HEK293T (cell line): ENCODE measurements at regions not wholly inside any gene's neighbourhood (a gene's known extent, or its start where the extent isn't known, plus 50 kb on each side); places are given as distances from the start of the nearest gene placed in this dataset.

Experiments
- ARNT ChIP-seq: fragments of 450-650 bp; IDR thresholded peaks from 2 replicates; pipeline ENCODE4 v1.6.1; 2017; ENCODE audit warnings: mild to moderate bottlenecking
- BHLHE40 ChIP-seq: fragments of 450-650 bp; IDR thresholded peaks from 2 replicates; pipeline ENCODE4 v1.6.1; 2016; ENCODE audit warnings: mild to moderate bottlenecking, moderate library complexity, borderline replicate concordance
- CTBP1 ChIP-seq: fragments of 450-650 bp; IDR thresholded peaks from 2 replicates; pipeline ENCODE4 v1.6.1; 2016; ENCODE audit warnings: borderline replicate concordance
- ELF4 ChIP-seq: fragments of 450-650 bp; IDR thresholded peaks from 2 replicates; pipeline ENCODE4 v1.6.1; 2017; ENCODE audit warnings: antibody characterized with exemption
- FOXA1 ChIP-seq: fragments of 450-650 bp; IDR thresholded peaks from 2 replicates; pipeline ENCODE4 v1.6.1; 2016; ENCODE audit warnings: mild to moderate bottlenecking
- FOXK2 ChIP-seq: fragments of 450-650 bp; IDR thresholded peaks from 2 replicates; pipeline ENCODE4 v1.6.1; 2016; ENCODE audit warnings: mild to moderate bottlenecking
- FOXM1 ChIP-seq: fragments of 450-650 bp; IDR thresholded peaks from 2 replicates; pipeline ENCODE4 v1.6.1; 2017; ENCODE audit warnings: mild to moderate bottlenecking, borderline replicate concordance
- HDGF ChIP-seq: fragments of 450-650 bp; IDR thresholded peaks from 2 replicates; pipeline ENCODE4 v1.6.1; 2017; ENCODE audit warnings: antibody characterized with exemption, borderline replicate concordance
- L3MBTL2 ChIP-seq: fragments of 450-650 bp; conservative IDR thresholded peaks from 2 replicates; pipeline ENCODE4 v1.6.1; 2016; ENCODE audit warnings: mild to moderate bottlenecking
- LEF1 ChIP-seq: fragments of 450-650 bp; IDR thresholded peaks from 2 replicates; pipeline ENCODE4 v1.6.1; 2017; ENCODE audit warnings: mild to moderate bottlenecking, borderline replicate concordance
- SP1 ChIP-seq: fragments of 450-650 bp; IDR thresholded peaks from 2 replicates; pipeline ENCODE4 v1.6.1; 2017
- TARDBP ChIP-seq: fragments of 450-650 bp; IDR thresholded peaks from 2 replicates; pipeline ENCODE4 v1.6.1; 2016
- ZNF384 ChIP-seq: fragments of 450-650 bp; IDR thresholded peaks from 2 replicates; pipeline ENCODE4 v1.6.1; 2016

DNA sequence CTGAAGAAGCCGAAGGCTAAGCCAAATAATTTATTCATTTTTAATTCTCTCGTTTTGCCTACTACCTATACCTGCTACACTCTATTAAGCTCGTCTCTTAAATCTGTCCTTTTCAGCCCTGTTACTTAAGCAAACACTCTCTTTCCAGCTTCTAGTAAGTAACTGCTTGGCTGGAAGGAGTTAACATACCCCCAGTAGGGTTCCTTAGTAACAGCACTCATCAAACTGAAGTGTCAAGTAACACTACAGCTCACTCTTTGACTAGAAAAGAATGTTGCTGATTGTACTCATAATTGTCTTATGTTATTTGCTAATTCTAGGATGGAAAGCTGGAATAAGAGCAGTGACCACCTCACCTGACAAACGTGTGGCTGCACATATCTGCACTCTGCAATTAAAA, 120.0 kb upstream of the SCN7A start:
- TF ChIP-seq LEF1 = no peak
- no peak for TF ChIP-seq FOXK2
- TF ChIP-seq SP1 = no peak
- TF ChIP-seq FOXM1 = no peak
- TF ChIP-seq FOXA1 = no peak
- TF ChIP-seq ZNF384 = no peak
- no peak for TF ChIP-seq BHLHE40
- no peak for TF ChIP-seq ARNT
- TF ChIP-seq HDGF = no peak
- no peak for TF ChIP-seq TARDBP
- TF ChIP-seq CTBP1 = no peak
- TF ChIP-seq L3MBTL2 = no peak
- no peak for TF ChIP-seq ELF4
